ENCODE measurements at regions not wholly inside any gene's neighbourhood (a gene's known extent, or its start where the extent isn't known, plus 50 kb on each side); places are given as distances from the start of the nearest gene placed in this dataset.

DNA sequence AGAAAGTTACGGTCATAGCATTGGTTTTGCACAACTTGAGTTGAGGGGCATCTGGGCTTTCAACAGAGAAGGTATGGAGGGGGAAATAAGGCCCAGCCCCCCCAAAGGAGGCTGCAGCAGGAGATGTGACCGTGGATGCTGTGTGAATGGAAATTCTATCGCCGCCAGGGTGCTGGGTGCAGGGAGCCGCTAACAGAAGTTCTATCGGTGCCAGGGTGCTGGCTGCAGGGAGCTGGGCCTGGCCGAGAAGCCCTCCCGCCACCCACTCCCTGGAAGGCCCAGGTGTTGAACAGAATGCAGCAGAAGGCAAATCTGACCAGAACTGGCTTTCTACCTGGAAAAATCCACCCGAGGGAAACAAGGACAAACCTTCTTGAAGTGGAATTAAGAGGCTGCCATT, 115.0 kb downstream of the SHANK2 start (continued):
- TF ChIP-seq ZNF354C (tag by site-specific recombination; IDR thresholded peaks at IDR 0.05; ENCODE audit: borderline replicate concordance, low read depth), result no peak

DNA sequence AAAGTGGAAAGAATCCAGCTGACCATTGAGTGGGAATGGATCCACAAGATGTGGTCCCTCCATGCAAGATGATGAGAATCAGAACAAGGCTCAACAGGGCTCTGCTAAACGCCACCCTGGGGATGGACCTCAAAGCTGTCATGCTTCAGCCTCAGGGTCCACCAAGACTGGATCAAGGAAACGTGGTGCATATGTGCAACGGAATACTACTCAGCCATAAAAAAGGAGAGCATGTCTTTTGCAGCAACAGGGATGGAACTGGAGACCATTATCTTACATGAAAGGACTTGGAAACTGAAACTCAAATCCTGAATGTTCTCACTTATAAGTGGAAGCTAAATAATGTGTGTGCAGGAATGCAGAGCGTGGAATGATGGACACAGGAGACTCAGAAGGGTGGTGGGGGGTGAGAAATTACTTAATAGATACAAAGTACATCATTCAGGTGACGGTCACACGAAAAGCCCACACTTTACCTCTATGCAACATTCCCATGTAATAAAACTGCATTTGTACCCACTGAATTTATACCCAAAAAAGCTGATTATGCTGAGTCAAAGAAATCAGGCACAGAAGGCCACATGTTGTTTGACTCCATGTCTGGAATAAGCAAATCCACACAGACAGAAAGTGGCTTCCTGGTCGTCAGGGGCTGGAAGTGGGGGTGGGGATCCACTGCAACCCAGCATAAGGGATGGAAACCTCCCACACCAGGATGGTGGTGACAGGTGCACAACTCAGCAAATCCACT, 116.1 kb downstream of the SHANK2 start:
- ChIA-PET POLR2A (no interaction called here), CTCF (no interaction called here)
- Histone ChIP-seq H3K36me3 (ENCODE audit: control insufficient read depth in 2 of 2, insufficient read depth in 1 of 2, low read length in 2 of 2) (no peaks in the 10 kb centered on the region), H3K27ac (ENCODE audit: extremely low read depth, low read depth, low read length) (no peak overlapping the region), H3K9me3 (ENCODE audit: control insufficient read depth, insufficient read depth, low read depth, low read length) (no peaks in the 10 kb centered on the region), H3K4me3 (ENCODE audit: low read depth, low read length) (no peak overlapping the region), H3K4me1 (ENCODE audit: control insufficient read depth, insufficient read depth, low read length) (no peaks in the 10 kb centered on the region)
- TF ChIP-seq ZFP41 (tag by site-specific recombination; IDR thresholded peaks at IDR 0.05; ENCODE audit: borderline replicate concordance), result no peak
- peak; percentile 72 for TF ChIP-seq ZNF146 (tag by site-specific recombination; IDR thresholded peaks at IDR 0.05)
- TF ChIP-seq ZFP3 (tag by site-specific recombination; IDR thresholded peaks at IDR 0.05; ENCODE audit: low read depth), result no peak

- H3K9me3 ChIP-seq (ENCODE audit: control insufficient read depth, insufficient read depth, low read depth, low read length), result no peaks in the 10 kb centered on the region
- TF ChIP-seq ZNF350 (tag by site-specific recombination; IDR thresholded peaks at IDR 0.05) (no peak), ZNF433 (tag by site-specific recombination; IDR thresholded peaks at IDR 0.05; ENCODE audit: low read depth) (no peak), ZNF677 (tag by site-specific recombination; IDR thresholded peaks at IDR 0.05) (no peak), ZNF140 (tag by site-specific recombination; IDR thresholded peaks at IDR 0.05) (peak; percentile 62; the same call in 1 of the 2 replicates), ZBTB44 (tag by site-specific recombination; IDR thresholded peaks at IDR 0.05) (no peak), ZNF416 (tag by site-specific recombination; IDR thresholded peaks at IDR 0.05) (no peak), KLF17 (tag by site-specific recombination; IDR thresholded peaks at IDR 0.05) (no peak), MYNN (tag by site-specific recombination; IDR thresholded peaks at IDR 0.05; ENCODE audit: borderline replicate concordance) (no peak)
- TF ChIP-seq, protein P1, sequence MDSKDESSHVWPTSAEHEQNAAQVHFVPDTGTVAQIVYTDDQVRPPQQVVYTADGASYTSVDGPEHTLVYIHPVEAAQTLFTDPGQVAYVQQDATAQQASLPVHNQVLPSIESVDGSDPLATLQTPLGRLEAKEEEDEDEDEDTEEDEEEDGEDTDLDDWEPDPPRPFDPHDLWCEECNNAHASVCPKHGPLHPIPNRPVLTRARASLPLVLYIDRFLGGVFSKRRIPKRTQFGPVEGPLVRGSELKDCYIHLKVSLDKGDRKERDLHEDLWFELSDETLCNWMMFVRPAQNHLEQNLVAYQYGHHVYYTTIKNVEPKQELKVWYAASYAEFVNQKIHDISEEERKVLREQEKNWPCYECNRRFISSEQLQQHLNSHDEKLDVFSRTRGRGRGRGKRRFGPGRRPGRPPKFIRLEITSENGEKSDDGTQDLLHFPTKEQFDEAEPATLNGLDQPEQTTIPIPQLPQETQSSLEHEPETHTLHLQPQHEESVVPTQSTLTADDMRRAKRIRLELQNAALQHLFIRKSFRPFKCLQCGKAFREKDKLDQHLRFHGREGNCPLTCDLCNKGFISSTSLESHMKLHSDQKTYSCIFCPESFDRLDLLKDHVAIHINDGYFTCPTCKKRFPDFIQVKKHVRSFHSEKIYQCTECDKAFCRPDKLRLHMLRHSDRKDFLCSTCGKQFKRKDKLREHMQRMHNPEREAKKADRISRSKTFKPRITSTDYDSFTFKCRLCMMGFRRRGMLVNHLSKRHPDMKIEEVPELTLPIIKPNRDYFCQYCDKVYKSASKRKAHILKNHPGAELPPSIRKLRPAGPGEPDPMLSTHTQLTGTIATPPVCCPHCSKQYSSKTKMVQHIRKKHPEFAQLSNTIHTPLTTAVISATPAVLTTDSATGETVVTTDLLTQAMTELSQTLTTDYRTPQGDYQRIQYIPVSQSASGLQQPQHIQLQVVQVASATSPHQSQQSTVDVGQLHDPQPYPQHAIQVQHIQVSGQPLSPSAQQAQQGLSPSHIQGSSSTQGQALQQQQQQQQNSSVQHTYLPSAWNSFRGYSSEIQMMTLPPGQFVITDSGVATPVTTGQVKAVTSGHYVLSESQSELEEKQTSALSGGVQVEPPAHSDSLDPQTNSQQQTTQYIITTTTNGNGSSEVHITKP (tag by site-specific recombination; IDR thresholded peaks at IDR 0.05), result no peak
- no peaks in the 10 kb centered on the region for H3K4me1 ChIP-seq (ENCODE audit: control insufficient read depth, insufficient read depth, low read length)
- H3K4me3 ChIP-seq (ENCODE audit: low read depth, low read length), result no peak overlapping the region
- no peaks in the 10 kb centered on the region for H3K36me3 ChIP-seq (ENCODE audit: control insufficient read depth in 2 of 2, insufficient read depth in 1 of 2, low read length in 2 of 2)
- no peak overlapping the region for H3K27ac ChIP-seq (ENCODE audit: extremely low read depth, low read depth, low read length)
- POLR2A ChIA-PET, result no interaction called here
- CTCF ChIA-PET, result interaction anchor here (0.6 kb wide), 1 partner anchor 22 kb away, joined by 3 read pairs; no protein-coding TSS in a partner anchor
Observed at GRCh38 chr11:71135112-71135511, 117.3 kb downstream of the SHANK2 start.

DNA sequence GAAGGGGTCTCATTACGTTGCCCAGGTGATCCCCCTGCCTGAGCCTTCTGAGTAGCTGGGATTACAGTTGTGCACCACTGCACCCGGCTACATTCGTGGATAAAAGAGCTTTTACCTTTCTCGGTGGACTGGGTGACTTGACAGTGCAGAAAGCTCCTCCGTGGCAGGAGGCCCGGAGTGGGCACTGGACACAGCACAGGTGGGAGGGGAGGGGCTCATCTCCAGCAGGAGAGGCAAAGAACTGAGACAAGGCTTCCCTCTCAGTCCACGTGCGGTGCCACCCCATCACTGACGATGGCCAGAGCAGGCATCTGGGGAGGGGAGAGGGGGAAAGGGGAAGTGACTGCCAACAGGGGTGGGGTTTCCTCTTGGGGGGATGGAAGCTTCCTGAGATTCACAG, 118.4 kb downstream of the SHANK2 start:
- POLR2A ChIA-PET, result no interaction called here
- H3K4me3 ChIP-seq (ENCODE audit: low read depth, low read length), result no peak overlapping the region
- H3K36me3 ChIP-seq (ENCODE audit: control insufficient read depth in 2 of 2, insufficient read depth in 1 of 2, low read length in 2 of 2), result no peaks in the 10 kb centered on the region
- no peaks in the 10 kb centered on the region for H3K9me3 ChIP-seq (ENCODE audit: control insufficient read depth, insufficient read depth, low read depth, low read length)
- no peaks in the 10 kb centered on the region for H3K4me1 ChIP-seq (ENCODE audit: control insufficient read depth, insufficient read depth, low read length)
- no peak overlapping the region for H3K27ac ChIP-seq (ENCODE audit: extremely low read depth, low read depth, low read length)
- CTCF ChIA-PET, result no interaction called here
- TF ChIP-seq ZNF501 (tag by site-specific recombination; IDR thresholded peaks at IDR 0.05) (no peak), ZNF146 (tag by site-specific recombination; IDR thresholded peaks at IDR 0.05) (no peak), WT1 (tag by site-specific recombination; IDR thresholded peaks at IDR 0.05) (no peak), ZNF580 (tag by site-specific recombination; IDR thresholded peaks at IDR 0.05) (no peak), ZNF248 (tag by site-specific recombination; IDR thresholded peaks at IDR 0.05) (no peak)

All from HEK293 (cell line).